HFFc6 (cell line): ENCODE measurements at regions not wholly inside any gene's neighbourhood (a gene's known extent, or its start where the extent isn't known, plus 50 kb on each side); places are given as distances from the start of the nearest gene placed in this dataset.

ENCODE experiments used
- DNase-seq: peaks from one replicate; pipeline ENCODE4 v3.0.0-alpha.2; 2018
- H3K27ac Mint-ChIP-seq: 2 replicates; pipeline ENCODE4 v1.8.0; 2020; ENCODE audit warnings: mild to moderate bottlenecking, mixed read lengths
- H3K27me3 Mint-ChIP-seq: 2 replicates; pipeline ENCODE4 v1.8.0; 2021; ENCODE audit warnings: mild to moderate bottlenecking, moderate library complexity, mixed read lengths; ENCODE audit not compliant: insufficient read depth
- H3K36me3 Mint-ChIP-seq: 2 replicates; pipeline ENCODE4 v1.8.0; 2021; ENCODE audit warnings: low read depth, mixed read lengths
- H3K4me1 Mint-ChIP-seq: 2 replicates; pipeline ENCODE4 v1.8.0; 2020; ENCODE audit warnings: low read depth, mixed read lengths
- H3K4me3 Mint-ChIP-seq: 2 replicates; pipeline ENCODE4 v1.8.0; 2020; ENCODE audit warnings: mild to moderate bottlenecking, moderate library complexity, mixed read lengths
- H3K9me3 Mint-ChIP-seq: 2 replicates; pipeline ENCODE4 v1.8.0; 2020; ENCODE audit warnings: mild to moderate bottlenecking, mixed read lengths
- TF ChIP-seq, protein P1 (sequence below): fragments of 200-600 bp; sonication (generic); IDR thresholded peaks from 2 replicates; pipeline ENCODE4 v1.5.0; 2021; ENCODE audit warnings: antibody characterized with exemption, mild to moderate bottlenecking

DNA sequence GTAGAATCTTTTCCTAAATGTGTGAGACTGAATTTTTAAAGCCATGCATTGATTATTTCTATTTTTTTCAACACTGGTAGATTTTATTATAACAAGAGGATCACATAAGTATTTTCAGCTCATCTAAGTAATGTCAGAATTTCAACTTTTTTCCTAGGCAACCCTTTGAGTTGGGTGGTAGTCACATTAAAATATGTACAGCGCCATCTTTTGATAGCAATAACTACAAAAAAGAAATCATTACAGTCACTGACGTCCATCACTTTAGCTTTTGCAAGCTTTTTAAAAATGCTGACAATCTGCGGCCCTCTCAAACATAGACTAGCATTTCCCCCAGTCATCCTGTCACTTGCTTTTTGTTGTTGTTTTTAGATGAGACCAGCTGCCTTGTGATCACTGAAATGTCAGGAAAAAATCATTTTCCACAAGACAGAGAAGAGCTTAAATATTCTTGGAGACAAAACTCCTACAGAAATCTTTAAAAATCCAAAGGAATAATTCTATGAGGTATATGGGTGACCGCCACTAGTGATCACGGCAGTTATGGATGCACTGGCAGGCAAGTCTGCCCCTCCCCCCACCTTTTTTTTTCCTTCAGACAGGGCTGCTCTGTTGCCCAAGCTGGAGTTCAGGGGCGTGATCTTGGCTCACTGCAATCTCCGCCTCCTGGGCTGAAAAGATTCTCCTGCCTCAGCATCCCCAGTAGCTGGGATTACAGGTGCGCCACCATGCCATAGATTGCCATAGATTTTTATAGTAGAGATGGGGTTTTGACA, 384.0 kb upstream of the KCNMB2 start:
- Mint-ChIP-seq H3K4me3 (no peak overlapping the region), H3K9me3 (no peaks in the 10 kb centered on the region), H3K27me3 (no peaks in the 10 kb centered on the region; the same call in 1 of the 2 replicates), H3K4me1 (no peaks in the 10 kb centered on the region), H3K27ac (no peak overlapping the region), H3K36me3 (no peaks in the 10 kb centered on the region)
- no peak for DNase-seq
- TF ChIP-seq, protein P1, sequence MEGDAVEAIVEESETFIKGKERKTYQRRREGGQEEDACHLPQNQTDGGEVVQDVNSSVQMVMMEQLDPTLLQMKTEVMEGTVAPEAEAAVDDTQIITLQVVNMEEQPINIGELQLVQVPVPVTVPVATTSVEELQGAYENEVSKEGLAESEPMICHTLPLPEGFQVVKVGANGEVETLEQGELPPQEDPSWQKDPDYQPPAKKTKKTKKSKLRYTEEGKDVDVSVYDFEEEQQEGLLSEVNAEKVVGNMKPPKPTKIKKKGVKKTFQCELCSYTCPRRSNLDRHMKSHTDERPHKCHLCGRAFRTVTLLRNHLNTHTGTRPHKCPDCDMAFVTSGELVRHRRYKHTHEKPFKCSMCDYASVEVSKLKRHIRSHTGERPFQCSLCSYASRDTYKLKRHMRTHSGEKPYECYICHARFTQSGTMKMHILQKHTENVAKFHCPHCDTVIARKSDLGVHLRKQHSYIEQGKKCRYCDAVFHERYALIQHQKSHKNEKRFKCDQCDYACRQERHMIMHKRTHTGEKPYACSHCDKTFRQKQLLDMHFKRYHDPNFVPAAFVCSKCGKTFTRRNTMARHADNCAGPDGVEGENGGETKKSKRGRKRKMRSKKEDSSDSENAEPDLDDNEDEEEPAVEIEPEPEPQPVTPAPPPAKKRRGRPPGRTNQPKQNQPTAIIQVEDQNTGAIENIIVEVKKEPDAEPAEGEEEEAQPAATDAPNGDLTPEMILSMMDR = 0 out of 2 replicates have a peak, but pooled peaks have one; percentile 19

DNA sequence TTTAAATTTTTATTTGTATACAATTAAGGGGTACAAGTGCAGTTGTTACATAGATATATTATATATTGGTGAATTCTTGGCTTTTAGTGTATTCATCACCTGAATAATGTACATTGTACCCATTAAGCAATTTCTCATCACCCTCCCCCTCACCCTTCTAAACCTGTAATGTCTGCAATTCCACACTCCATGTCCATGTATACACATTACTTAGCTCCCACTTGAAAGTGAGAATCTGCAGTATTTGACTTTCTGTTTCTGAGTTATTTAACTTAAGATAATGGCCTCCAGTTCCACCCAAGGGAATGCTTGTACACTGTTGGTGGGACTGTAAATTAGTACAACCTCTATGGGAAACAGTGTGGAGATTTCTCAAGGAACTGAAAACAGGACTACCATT, 383.2 kb upstream of the KCNMB2 start:
- TF ChIP-seq, protein P1 = no peak
- Mint-ChIP-seq H3K36me3 (no peaks in the 10 kb centered on the region), H3K4me3 (no peak overlapping the region), H3K27me3 (no peaks in the 10 kb centered on the region; the same call in 1 of the 2 replicates), H3K27ac (no peak overlapping the region), H3K9me3 (no peaks in the 10 kb centered on the region), H3K4me1 (no peaks in the 10 kb centered on the region)
- no peak for DNase-seq

DNA sequence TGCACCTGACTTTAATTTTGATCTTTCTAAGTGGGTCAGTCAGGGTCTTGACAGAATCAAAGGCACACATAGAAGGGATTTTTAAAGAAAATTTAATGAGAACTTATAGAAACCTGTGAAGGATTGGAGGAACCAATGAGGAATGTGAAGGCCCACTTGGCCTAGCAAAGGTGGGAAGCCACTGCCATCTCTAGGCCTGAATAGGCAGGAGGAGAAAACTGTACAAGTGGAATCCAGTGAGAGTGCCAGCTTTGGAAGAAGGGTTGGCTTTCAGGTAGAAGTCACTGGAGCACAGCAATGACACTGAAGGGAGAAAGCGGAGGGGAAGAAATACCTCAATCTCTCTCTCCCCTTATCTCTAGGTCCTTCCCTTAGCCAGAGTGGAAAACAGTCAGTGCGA, 380.7 kb upstream of the KCNMB2 start:
- Mint-ChIP-seq H3K4me3 (no peak overlapping the region), H3K4me1 (no peaks in the 10 kb centered on the region), H3K27me3 (no peaks in the 10 kb centered on the region; the same call in 1 of the 2 replicates), H3K9me3 (no peaks in the 10 kb centered on the region), H3K27ac (no peak overlapping the region), H3K36me3 (no peaks in the 10 kb centered on the region)
- TF ChIP-seq, protein P1 = no peak
- no peak for DNase-seq

DNA sequence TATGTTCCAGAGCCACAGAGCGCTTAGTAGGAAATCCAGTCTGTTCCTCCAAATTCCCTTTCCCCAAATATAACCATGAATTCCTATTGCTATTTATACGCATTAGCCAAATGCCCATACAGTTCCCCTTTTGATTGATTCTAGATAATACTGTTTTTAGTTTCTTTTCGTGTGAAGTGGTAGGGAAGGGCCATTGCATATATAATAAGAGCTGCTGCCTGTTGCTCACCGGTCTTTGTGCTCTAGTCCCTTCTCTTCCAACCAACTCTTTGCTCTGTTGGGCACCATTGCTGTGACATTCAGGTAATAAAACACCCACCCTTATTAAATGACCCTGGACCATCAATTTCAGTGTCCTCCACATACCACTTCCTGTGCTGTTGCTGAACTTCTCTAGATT, 379.9 kb upstream of the KCNMB2 start:
- Mint-ChIP-seq H3K4me3 (no peak overlapping the region), H3K27ac (no peak overlapping the region), H3K9me3 (no peaks in the 10 kb centered on the region), H3K36me3 (no peaks in the 10 kb centered on the region), H3K4me1 (no peaks in the 10 kb centered on the region), H3K27me3 (no peaks in the 10 kb centered on the region; the same call in 1 of the 2 replicates)
- DNase-seq = no peak
- TF ChIP-seq, protein P1 = no peak

DNA sequence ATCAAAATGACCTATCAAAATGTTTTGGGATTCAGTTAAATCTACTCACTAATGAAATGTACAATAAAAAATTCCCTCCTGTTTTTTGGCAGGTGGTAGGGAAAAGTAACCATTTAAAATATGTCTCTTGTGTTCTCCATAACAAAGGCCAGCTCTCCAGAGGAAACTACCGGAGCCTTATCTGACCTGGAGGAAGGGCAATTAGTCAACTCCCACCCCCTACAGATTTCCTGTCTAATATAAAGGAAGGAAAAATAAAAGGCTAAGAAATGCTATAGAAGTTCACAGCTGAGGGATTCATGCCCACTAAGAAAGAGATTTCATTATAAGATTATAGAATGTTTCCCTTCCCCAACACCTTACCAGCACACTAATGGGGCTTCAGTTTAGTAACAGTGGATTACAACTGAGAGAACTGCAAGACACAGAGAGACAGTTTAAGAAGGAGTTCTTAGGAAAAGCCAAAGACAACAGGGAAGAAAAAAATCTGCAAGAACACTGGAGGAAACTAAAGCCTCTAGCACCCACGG, 376.5 kb upstream of the KCNMB2 start:
- Mint-ChIP-seq H3K4me1 (no peaks in the 10 kb centered on the region), H3K27ac (no peak overlapping the region)
- no peak for DNase-seq

More for the DNA sequence above, 376.5 kb upstream of the KCNMB2 start:
- Mint-ChIP-seq H3K4me3 (no peak overlapping the region), H3K27me3 (no peaks in the 10 kb centered on the region), H3K36me3 (no peaks in the 10 kb centered on the region), H3K9me3 (no peaks in the 10 kb centered on the region)
- TF ChIP-seq, protein P1 = no peak
